ENCODE measurements at regions not wholly inside any gene's neighbourhood (a gene's known extent, or its start where the extent isn't known, plus 50 kb on each side); places are given as distances from the start of the nearest gene placed in this dataset.

DNA sequence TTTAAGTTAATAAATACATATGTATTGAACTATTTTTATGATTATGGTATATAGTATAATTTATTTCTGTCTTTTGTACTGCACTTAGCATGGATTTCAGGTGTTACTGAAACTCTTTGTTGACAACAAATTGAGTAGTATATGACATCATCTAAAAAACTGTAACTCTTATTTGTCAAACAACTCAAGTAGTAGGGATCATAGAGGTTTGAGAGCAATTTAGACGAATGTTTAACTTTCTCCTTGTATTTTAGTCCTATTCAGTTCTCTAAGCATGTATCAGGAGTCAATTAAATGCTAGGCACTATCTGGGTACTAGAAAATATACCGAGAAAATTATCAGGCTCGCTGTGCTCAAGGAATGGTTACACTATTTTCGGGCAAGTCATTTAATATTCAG lies 595.2 kb downstream of the METTL15 start:
- DNase-seq: no peak

DNA sequence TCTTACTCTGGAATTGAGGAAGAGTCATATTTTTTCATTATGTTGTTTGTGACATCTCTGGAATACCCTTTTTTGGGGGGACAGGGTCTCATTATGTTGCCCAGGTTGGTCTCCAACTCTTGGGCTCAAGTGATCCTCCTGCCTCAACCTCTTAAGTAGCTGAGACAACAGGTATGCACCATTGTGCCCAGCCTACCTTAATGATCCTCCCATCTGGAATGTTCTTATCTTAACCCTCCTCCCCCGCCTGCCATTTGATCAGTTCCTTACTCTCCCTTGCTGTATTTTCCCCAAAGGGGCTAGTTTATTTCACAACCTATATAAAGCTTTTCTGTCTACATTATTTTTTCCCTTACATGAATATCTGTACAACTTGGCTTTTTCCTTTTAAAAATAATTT lies 594.7 kb downstream of the METTL15 start:
- no peak for DNase-seq

DNA sequence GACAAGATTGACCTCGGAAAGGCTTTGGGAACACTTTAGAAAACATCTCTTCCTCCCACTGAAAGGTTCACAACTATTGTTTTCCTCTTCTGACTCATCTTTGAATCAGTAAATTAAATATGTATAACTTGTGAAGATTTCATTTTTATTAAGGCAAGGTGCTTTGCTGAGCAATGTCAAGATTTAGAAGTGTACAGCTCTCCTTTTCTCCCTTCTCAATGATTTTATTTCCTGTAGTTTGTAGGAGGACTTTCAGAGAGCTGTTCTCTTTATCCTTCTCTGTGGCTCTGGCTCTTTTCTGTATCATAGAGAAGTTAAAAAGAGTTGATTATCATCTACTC lies 594.2 kb downstream of the METTL15 start:
- no peak for DNase-seq

DNA sequence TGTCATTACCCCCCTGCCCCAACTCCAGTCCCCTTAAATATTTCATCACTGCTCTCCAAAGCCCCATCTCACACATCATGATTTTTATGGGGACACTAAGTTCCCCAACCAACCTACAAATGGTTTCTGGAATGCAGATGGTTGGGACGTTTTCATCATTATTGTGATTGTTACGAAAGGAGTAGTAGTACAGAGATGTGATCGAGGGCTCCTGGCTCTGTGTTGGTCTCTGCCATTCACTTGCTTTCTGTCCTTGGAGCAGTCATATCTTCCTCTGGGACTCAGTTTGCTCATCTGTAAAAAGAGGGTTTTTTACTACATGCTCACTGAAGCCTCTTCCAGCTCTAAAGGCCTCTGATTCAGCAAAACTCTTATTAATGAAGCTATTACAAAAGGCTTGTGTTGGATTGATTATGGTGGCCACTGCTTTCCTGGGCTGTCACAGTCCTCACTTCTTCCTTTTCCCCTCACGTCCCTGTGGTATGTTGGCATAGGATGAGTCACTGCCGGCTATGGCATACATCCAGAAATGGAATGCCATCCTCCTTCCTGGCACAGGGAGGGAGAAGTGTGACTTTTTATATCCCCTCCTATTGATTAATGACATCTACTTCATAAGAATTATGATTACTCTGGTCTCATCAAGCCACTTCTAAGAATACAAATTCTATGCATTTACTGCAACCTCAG lies 593.7 kb downstream of the METTL15 start:
- DNase-seq: no peak

DNA sequence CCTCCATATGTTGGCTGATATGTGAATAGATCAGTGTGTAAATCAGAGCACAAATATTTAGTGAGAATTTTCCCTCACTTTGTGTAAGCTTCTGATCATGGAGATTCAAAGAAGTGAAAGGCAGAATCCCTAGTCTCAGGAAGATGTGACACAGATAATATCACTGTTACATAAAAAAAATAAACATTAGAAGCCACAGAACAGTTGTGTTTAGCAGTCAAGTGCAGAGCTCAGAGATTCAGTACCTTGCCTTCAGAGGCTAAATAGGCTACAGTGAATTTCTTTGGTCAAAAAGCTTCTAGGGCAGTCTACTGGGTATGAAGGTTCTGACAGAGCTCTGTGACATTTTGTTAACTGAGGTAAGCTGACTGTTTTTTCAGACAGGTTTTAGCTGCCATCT lies 591.5 kb downstream of the METTL15 start:
- no peak for DNase-seq

DNA sequence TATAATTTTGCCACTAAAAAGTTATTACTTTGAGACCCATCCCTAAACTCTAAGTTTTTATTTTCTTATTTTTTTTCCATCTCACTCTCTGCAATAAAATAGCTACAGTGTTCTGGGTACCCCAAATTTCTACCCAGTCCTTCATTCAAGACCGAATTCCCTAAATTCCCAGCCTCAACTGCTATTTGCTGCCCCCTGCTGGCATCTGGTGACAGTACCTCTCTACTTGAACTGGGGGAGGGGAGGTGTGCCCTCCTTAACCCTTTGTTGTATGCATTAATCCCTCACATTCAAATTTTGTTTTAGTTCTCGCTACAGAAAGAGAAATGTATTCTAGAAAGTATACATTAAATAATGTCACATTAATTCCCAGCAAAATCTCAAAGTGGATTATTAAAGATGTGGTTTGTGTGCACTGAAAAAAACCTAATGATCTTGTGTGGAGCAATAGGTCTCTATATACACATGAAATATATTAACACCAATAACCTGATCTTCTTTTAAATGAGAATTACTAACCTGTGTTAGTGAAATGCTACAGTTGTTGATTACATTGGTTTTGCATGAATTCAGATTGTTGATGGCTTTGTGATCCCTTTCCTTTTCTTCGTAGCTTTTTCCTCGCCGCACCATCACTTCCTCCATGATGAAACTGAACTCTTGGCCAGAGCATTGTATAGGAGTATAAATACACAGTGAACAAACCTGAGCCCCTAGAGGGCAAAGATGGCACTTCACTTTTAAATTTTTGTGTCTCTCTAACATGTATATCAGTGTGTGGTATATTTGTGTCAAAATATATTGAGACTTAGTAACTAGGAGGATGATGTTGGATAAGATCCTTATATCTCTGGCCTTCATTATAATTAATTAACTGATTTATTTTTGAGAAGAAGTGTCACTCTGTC lies 590.0 kb downstream of the METTL15 start:
- peak; percentile 3 for DNase-seq

DNA sequence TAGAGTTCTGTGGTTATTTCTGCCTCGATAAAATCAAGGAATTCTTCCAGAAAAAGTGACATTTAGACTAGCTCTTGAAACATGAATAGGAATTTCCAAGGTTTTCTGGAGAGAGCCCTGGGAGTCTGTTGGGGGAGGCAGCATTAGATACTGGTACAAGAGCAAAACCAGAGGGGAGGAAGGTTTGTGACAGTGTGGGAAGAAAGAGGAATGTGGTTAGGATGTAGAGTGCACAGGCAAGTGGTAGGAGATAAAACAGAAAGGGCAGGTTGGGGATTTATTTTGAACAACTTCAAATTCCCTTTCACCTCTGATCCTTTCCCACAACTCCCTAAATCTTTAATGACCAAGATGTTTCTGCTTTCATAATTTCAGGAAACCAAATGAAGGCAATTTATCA lies 588.4 kb downstream of the METTL15 start:
- no peak for DNase-seq

DNA sequence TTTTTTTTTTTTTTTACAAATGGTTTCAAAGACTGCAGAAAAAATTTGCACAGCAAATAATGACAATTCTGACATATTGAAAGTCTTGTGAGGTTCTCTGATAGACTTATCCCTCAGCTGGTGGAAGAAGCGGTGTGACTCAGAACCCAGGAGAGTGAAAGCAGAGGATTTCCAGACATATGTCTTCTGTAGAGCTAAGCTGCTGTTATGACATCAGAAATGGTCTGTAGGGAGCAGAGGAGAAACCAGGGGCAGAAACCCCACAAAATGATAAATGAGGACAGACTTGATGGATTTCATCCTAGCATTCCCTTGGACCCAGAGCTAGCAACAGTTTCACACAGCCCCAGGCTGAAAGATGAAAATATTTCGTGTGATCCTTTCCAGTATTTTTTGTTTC lies 582.6 kb downstream of the METTL15 start:
- no peak for DNase-seq

DNA sequence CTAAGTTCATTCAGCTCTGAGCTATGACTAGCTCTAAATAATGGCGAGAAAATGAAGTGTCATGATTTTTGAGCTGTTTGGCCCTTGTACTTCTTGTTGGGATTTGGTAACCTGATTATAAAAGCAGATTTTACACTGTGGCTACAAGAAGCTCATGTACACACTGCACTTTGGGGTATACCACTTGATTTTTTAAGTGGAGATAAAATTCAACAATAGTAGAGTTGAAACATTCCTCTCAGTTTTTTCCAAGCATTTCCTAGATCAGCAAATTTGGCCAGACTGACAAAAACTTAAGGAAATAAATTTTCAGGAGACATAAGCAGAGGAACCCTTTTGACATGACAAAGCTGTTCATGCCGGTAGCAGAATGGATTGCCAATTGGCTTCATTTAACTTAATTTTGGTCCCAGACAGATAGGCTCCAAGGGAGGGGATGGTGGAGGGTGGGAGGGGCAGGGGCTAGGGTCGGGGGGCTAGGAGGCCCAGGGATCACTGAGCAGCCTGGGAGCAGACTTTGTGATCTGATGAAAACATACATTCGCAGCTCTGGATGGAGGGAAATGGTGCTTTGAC lies 575.9 kb downstream of the METTL15 start:
- DNase-seq: no peak

DNA sequence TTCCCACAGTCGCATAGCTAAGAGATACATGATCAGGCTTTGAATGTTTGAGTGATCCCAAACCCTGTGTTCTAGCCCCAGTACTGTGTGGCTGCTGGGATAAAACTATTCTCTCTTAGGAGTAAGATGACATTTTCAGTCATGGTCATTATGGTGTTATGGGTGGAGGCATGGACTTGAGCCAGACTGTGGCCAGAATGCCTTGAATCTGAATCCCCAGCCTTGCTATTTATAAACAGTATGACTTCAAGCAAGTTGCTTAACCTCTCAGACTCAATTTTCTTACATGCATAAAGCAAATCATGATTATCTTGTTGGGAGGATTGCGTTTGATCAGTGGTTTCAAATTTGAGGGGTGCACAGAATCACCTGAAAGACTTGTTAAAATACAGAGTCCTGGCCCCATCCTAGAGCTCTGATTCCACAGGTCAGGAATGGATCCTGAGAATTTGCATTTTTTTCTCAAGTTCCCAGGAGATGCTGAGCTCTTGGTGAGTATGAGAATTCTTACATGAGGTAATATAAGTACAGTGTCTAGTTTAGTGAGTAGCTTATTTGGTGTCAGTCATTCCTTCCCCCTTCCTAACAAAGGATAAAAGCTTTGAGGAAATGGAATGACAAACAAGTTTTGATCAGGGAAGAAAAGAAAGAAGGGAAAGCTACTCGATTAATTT lies 571.7 kb downstream of the METTL15 start:
- no peak for DNase-seq

DNA sequence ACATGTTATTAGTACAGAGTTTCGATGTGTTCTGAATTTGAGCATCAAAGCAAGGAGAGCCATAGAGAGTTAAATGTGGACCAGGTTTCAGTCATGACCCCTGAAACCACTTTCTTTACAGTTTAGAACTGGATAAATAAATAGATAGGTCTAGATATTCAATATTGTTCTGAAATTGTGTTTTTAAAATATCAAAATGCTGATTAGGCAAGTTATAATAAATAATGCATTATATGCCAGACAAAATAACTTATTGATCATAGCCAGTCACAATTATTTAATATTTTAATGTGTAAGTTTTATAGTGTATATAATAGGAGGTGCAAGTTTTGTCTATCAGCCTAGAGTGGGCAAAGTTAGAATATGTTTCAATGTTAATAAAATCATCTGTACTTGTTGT lies 569.5 kb downstream of the METTL15 start:
- DNase-seq: no peak

DNA sequence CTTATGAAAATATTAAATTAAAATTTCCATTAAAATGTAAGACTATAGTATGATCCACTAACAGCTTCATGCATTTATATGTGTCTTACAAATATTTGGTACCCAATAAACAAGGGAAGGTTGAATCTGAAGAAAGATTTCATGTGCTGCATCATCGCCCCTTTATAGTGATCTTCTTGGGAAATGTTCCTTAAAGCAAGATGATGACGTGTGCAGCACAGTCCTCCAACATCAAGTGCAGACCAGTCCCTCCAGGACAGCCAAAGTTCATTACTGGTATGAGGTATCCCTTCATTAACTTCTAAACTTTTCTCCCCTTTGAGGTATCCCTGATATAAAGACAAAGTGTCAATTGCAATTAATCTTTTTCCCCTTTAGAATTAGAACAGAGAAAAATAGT lies 567.0 kb downstream of the METTL15 start:
- no peak for DNase-seq

DNA sequence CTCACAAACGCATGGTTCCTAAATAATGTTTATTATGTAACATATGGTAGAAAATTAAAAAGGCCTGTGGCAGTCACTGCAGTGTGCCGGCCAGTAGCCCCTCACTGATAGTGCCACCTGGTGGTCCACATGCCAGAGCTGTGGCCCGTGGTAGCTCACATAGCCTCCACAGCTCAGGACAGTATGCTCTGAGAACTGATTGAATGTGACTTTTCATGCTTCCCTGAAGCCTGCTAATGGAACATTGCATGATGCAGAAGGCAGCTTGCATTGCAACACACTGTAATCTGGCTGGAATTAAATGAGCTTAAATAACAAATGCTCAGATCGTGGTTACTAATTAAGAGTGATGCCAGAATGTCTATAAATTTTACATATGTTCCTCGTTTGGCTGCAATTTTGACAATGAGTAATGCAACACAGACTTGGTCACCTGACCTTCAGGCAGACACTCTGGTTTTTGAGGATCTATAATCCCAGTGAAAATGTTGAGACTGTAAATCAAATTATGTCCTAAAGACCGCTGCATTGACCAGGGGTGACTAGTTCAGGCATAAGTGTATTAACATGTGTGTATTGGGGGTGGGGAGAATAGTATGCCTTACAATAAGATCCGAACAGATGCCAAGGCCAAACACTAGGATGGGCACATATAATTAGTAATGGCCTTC lies 566.4 kb downstream of the METTL15 start:
- DNase-seq: no peak

DNA sequence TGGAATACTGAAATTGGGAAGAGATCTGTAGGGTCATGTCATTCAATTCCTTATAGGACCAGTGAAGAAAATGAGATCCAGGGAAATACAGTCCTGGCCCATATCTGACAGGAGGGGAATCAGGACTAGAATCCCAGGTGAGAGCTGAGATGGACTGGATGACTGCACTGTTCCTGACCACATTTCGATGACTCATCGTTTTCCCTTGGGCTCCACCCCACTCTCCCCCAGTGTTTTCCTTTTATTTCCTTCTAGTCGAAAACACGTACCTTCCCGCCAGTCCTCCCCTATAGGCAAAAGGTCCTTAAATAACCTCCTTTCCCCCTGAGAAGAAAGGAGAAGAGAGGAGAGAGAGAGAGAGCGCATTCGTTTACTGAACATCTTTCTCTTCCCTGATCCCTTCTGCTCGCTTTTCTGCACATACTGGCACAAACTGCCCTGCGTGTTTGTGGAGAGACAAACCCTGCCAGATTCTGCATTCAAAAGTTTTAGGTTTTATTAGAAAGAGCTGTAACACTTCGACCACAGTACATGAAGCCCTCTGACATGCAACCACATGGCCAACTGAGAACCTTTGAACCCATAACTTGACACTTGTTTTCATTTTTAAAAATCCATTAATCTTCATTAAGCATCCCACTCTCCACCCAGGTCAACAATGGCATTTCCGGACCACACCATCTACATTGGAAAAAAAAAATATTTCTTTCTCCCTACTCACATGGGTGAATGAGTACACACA lies 565.7 kb downstream of the METTL15 start:
- no peak for DNase-seq

DNA sequence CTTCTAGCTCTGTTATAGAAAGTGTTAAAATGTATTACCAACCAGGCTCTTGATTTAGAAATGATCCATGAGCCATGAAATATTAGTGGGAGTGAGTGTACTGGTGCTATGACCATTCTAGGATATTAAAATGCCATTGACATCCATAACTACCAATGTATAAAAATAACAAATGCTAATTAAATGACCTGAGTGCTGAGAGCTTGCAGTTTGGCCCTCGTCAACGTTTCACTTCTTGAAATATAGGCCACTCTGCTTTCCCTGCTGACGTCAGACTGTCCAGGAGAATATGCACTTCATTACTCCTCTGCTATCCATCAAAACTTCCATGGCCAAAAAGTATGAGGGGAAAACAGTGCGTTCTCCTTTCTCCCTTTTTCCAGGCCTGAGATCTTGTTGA lies 563.1 kb downstream of the METTL15 start:
- no peak for DNase-seq

DNA sequence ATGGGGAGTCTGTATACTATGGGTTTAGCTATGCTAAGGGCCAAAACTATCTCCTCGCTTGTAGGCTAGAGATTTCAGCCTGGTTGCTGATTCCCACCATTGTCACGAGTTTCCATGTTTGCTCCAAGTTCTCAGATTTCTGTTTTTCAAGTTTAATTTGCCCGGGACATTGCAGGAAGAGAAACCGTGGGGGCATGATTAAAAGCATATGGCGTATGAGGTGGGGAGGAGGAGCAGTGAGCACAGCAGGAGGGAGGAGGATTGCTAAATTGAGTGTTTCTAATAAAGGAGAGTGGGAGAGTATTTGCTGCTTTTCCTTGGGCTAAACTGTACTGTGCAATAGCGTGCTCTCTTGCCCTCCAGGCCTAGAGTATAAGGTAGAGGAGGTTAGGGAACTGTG lies 558.4 kb downstream of the METTL15 start:
- no peak for DNase-seq

DNA sequence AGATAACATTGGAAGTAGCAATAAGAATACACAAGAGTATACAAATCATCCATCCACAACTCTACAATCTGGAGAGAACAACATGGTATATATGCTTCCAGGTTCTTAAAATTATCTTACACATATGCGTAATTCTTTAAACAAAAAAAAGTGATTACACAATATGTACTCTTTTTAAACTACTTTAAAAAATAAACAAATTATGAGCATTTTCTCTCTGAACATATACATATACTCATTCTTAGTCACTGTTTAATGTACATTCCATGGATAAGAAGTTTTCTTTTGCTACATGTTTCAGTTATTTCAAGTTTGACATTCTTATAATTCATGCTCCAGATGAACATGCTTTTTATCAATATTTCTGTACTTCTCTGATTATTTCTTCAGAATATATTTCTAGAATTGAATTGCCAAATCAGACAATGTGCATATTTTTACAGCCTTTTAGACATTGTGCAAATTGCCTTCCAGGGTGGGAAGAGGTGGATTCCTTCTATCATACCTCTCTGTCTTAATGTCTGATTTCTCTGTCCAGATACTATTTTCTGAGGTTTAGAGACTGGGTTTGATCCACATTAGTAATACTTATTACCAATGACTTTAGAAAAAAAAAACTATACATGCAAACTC lies 551.6 kb downstream of the METTL15 start:
- DNase-seq: no peak

DNA sequence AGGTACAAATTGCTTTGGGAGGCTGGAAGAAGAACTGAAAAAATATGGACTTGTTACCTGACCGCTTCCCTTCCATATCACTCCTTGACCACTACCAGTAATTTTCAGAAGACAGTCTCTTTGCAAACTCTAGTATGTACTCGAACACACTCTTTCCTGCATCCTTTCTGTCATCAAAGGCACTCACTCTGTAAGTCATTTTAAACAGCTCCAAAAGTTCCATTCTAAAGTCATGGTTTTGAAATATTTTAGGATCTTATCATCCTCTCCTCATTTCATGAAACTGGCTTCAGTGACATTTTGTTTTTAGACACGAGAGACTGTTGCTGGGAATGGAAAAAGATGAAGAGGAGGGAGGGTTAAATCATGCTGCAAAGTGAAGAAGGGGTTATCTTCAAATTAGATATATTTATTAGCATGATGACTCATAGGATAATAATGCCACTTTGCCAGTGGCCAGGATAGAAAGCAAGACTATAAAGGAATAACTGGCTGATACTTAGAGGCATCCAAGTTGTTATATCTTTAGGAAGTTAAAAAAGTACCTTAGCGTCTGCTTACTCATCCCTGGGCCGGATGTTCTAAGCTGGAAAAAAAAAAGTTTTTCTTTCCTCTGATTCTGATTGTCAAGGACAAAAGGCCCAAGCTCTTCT lies 549.3 kb downstream of the METTL15 start:
- no peak for DNase-seq

DNA sequence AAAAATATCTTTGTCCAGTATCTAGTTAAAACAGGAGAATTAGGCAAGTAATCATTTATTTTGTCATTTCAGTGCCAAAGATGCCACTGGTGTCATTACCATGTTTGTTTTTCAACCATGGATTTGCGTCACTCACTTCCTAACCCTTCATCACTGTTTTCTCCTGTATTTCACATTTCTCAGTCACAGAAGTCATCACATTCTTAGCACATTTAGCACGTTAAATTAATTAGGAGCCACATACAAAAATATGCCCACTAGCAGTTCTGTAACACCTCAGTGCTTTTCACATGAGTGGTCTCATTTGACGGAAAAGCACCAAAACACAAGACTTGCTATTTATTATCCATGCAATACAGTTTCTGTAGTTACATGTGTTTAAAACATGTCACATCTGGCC lies 546.0 kb downstream of the METTL15 start:
- no peak for DNase-seq

DNA sequence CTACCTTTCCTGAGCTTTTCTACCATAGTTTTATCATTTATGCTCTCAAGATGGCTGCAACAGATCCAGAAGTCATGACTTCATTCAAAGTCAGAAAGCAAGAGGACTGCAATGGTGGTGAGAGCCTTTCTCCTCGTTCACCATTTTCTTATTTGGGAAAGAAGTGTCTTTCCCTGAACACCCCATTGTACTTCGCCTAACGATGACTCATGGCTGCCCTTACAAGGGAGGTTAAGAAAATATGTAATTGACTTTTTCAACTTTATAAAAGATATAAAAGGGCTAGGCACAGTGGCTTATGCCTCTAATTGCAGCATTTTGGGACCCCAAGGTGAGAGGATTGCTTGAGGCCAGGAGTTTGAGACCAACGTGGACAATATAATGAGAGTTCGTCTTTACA lies 541.7 kb downstream of the METTL15 start:
- no peak for DNase-seq

DNA sequence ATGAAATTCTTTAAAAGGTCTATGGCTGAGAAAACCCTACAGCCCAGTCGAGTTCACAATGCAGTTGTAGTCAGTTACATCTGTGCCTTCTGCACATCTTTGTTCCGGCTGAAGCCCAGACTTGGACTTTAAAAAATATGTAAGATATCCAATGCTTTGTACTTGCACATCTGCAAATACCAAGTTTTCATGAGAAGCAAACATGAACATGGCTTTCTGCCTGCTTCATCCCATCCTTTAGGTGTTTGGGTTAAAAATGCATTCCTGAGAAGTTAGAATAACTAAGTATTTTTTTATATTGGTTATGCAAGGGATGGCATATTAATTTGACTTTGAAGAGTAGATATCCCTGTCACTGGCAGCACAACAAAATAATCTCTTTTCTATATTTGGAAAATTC lies 528.4 kb downstream of the METTL15 start:
- DNase-seq: no peak

Data from stimulated activated CD4-positive, alpha-beta T cell treated with anti-CD3 and anti-CD28 coated beads, Interleukin-4, amount 100 ng/mL, for 1 hour (primary cell).